Prostate gland (tissue), 2 donors: ENCODE measurements at regions not wholly inside any gene's neighbourhood (a gene's known extent, or its start where the extent isn't known, plus 50 kb on each side); places are given as distances from the start of the nearest gene placed in this dataset.

Experiments used
- DNase-seq: peaks from one replicate; pipeline ENCODE4 v3.0.0-alpha.2; 2019; ENCODE audit warnings: low spot score
- H3K27ac ChIP-seq, 2 donors: fragments of 200-600 bp; sonication (generic); 2 replicates each; pipeline ENCODE4 v1.5.1; 2017 to 2019
- H3K27me3 ChIP-seq: fragments of 200-600 bp; sonication (generic); replicated peaks from 2 replicates; pipeline ENCODE4 v1.5.1; 2019; ENCODE audit not compliant: insufficient read depth
- H3K36me3 ChIP-seq, 2 donors: fragments of 200-600 bp; sonication (generic); 1 replicate in 1 of 2; 2 replicates in 1 of 2; pipeline versions ENCODE4 v1.5.1 to v1.8.1; 2017 to 2019
- H3K4me1 ChIP-seq: fragments of 200-600 bp; sonication (generic); replicated peaks from 2 replicates; pipeline ENCODE4 v1.5.1; 2019
- H3K4me3 ChIP-seq, 2 donors: fragments of 200-600 bp; sonication (generic); 2 replicates each; pipeline ENCODE4 v1.5.1; 2017 to 2019
- H3K9me3 ChIP-seq: fragments of 200-600 bp; sonication (generic); 2 replicates; pipeline ENCODE4 v1.5.1; 2017
- CTCF ChIP-seq, 4 experiments: fragments of 200-600 bp in 2 of 4; fragments of 450-650 bp in 2 of 4; sonication (generic) in 2 of 4; IDR thresholded peaks; 1 replicate in 3 of 4; 2 replicates in 1 of 4; pipeline ENCODE4 v1.5.1; 2016 to 2019; ENCODE audit warnings: antibody characterized with exemption in 4 of 4, mild to moderate bottlenecking in 2 of 4, moderate library complexity in 2 of 4
- POLR2A ChIP-seq: fragments of 450-650 bp; IDR thresholded peaks from one replicate; pipeline ENCODE4 v1.6.1; 2016; ENCODE audit warnings: antibody characterized with exemption, mild to moderate bottlenecking
- POLR2AphosphoS5 ChIP-seq: sonication (generic); formaldehyde crosslinking; IDR thresholded peaks from one replicate; pipeline ENCODE4 v1.6.1; 2017; ENCODE audit warnings: antibody characterized with exemption
- WGBS: methylation state at CpG from one replicate; pipeline ENCODE4 v1.1.5; 2018; 5-methylcytosine and 5-hydroxymethylcytosine counted together
- intact Hi-C: fragments of 100-400 bp; cut with DNase I; formaldehyde crosslinking; loops from one replicate; pipeline ENCODE4 v1.14.2; 2022

GRCh38 chr3:187924651-187925050, 179.4 kb upstream of the BCL6 start:
- no peaks in the 10 kb centered on the region for H3K27me3 ChIP-seq

GRCh38 chr3:187925326-187925725, 180.1 kb upstream of the BCL6 start:
- H3K27ac ChIP-seq = no peak overlapping the region
- 93% methylated on average over 1 of the region's 1 CpG for WGBS

More at GRCh38 chr3:187924651-187925050, 179.4 kb upstream of the BCL6 start:
- TF ChIP-seq CTCF (IDR thresholded peaks at IDR 0.05) (no peak), POLR2A (no peak), POLR2AphosphoS5 (no peak)
- Histone ChIP-seq H3K9me3 (no peaks in the 10 kb centered on the region), H3K4me3 (no peak overlapping the region), H3K36me3 (no peaks in the 10 kb centered on the region), H3K27ac (no peak overlapping the region), H3K4me1 (no peaks in the 10 kb centered on the region)
- DNase-seq = no peak
- intact Hi-C loops = no loop called here

GRCh38 chr3:187926620-187927019, 181.4 kb upstream of the BCL6 start:
- Histone ChIP-seq H3K4me3 (no peak overlapping the region), H3K27me3 (no peaks in the 10 kb centered on the region), H3K27ac (no peak overlapping the region), H3K9me3 (no peaks in the 10 kb centered on the region), H3K36me3 (no peaks in the 10 kb centered on the region), H3K4me1 (no peaks in the 10 kb centered on the region)
- intact Hi-C loops = no loop called here
- TF ChIP-seq POLR2A (no peak), POLR2AphosphoS5 (no peak), CTCF (IDR thresholded peaks at IDR 0.05) (no peak)
- WGBS = 67% methylated on average over 3 of the region's 3 CpGs
- DNase-seq = no peak

More at GRCh38 chr3:187925326-187925725, 180.1 kb upstream of the BCL6 start:
- Histone ChIP-seq H3K4me1 (no peaks in the 10 kb centered on the region), H3K27me3 (no peaks in the 10 kb centered on the region), H3K36me3 (no peaks in the 10 kb centered on the region), H3K4me3 (no peak overlapping the region), H3K9me3 (no peaks in the 10 kb centered on the region)
- no peak for DNase-seq
- intact Hi-C loops = no loop called here
- TF ChIP-seq POLR2AphosphoS5 = no peak

- Histone ChIP-seq H3K4me1 (no peaks in the 10 kb centered on the region), H3K9me3 (no peaks in the 10 kb centered on the region), H3K27ac (no peak overlapping the region), H3K4me3 (no peak overlapping the region), H3K27me3 (no peaks in the 10 kb centered on the region), H3K36me3 (no peaks in the 10 kb centered on the region)
- WGBS = 96% methylated on average over 1 of the region's 1 CpG
- TF ChIP-seq POLR2AphosphoS5 = no peak
- intact Hi-C loops = no loop called here
- DNase-seq = no peak
These were observed 182.3 kb upstream of the BCL6 start for GRCh38 chr3:187927565-187927964.

- Histone ChIP-seq H3K9me3 (no peaks in the 10 kb centered on the region), H3K27ac (no peak overlapping the region), H3K4me3 (no peak overlapping the region), H3K36me3 (no peaks in the 10 kb centered on the region), H3K27me3 (no peaks in the 10 kb centered on the region), H3K4me1 (no peaks in the 10 kb centered on the region)
- intact Hi-C loops = no loop called here
- no peak for TF ChIP-seq POLR2A
- no peak for TF ChIP-seq POLR2AphosphoS5
- no peak for TF ChIP-seq CTCF (IDR thresholded peaks at IDR 0.05)
- 79% methylated on average over 8 of the region's 8 CpGs for WGBS
- no peak for DNase-seq
These were observed 184.0 kb upstream of the BCL6 start for GRCh38 chr3:187929112-187929816.

GRCh38 chr3:187930021-187930420, 184.8 kb upstream of the BCL6 start:
- Histone ChIP-seq H3K9me3 (no peaks in the 10 kb centered on the region), H3K4me1 (no peaks in the 10 kb centered on the region), H3K27ac (no peak overlapping the region), H3K4me3 (no peak overlapping the region), H3K36me3 (no peaks in the 10 kb centered on the region), H3K27me3 (no peaks in the 10 kb centered on the region)
- intact Hi-C loops = no loop called here
- TF ChIP-seq POLR2A (no peak), CTCF (IDR thresholded peaks at IDR 0.05) (no peak), POLR2AphosphoS5 (no peak)
- 72% methylated on average over 3 of the region's 3 CpGs for WGBS
- no peak for DNase-seq
